HG03342 (cell line): ENCODE measurements at regions not wholly inside any gene's neighbourhood (a gene's known extent, or its start where the extent isn't known, plus 50 kb on each side); places are given as distances from the start of the nearest gene placed in this dataset.

ENCODE experiments used
- ATAC-seq: cut with Tn5 transposase; IDR thresholded peaks from one replicate; pipeline ENCODE4 v1.9.1; 2021; ENCODE audit warnings: mild to moderate bottlenecking, moderate library complexity; ENCODE audit not compliant: unreplicated experiment

DNA sequence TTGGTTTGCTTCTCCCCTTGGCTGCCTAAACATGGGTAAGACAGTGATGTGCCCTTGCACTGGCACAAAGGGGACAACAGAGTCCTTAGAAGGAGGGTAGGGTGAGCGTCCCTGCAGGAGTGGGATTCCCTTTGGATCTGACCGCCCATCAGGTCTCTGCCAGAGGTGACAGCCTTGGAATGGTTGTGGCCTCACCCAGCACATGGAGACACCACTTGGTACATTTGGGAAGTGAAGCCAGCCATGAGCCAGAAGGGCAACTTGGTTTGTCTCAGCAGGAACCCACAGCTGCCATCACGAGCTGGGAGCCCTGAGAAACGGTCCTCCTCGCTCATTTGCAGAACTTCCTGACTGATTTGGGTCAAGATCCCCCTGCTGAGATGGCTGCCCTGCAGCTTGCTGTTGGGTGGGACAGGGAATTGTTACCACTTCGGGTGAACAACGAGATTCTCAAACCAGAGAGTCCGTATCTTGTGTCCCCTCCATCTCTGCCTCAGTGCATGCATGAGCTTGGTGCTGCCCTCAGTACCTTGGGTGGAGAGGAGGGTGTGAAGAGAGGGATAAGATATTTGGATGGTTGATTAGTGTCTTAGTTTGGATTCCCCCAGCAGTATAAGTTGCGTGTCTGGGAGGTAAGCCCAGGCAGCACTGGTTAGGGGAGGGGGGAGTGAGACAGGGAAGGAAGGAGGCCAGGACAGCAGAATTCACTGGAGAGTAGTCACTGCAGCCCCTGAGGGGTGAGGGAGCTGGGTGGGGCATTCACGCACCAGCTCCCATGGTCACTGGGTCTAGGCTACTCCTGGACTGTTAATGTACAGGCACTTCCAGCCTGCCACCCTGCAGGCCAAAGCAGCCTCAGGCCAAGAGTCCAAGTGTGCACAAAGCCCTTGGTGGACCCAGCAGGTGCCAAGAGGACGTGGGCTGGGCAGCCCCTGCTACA, 168.8 kb upstream of the TOPAZ1 start:
- no peak for ATAC-seq

DNA sequence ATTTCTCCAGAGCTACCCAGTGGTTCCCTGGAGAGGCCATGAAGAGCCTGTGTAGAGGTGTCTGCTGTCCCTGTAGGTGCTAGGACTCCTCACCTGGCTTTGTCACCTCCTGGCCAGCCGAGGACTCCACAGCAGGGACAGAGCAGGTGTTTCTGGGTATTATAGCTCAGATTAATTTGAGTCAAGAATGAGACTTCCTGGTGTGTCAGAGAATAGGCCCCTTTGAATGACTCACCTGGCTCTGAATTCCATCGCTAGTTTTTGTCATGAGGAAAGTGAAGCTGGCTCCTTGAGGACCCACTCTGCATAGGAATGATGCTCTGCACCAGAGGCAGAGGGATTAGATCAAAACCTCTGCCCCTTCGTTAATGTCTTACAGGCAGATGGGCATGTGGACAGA, 167.5 kb upstream of the TOPAZ1 start:
- no peak for ATAC-seq

DNA sequence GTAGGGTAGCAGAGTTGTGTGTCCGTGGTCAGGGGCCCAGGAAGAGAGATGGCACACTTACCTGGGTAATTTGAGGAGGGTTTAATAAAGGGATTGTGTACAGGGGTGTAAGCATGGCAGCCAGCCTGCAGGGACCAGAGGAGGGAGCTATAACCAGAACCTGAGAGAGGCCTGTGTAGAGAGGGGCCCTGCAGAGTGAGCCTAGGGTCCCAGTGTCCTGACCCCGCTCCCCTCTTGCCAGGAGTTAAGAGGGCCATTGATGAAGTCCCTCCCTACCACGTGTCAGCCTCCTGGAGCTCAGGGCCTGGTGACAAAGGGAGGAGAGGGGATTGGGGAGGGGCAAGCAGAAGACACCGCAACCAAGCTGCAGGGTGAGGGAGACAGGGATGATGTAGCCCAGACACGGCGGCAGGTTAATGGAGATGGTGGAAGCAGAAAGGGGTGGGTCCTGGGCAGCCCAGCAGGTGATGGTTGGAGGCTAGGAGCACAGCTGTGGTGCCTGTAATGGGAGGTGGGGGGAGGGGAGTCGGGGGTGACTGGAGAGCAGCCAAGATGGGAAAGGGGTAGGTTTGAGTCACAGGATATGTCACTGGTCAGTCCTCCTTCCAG, 165.4 kb upstream of the TOPAZ1 start:
- ATAC-seq: no peak

DNA sequence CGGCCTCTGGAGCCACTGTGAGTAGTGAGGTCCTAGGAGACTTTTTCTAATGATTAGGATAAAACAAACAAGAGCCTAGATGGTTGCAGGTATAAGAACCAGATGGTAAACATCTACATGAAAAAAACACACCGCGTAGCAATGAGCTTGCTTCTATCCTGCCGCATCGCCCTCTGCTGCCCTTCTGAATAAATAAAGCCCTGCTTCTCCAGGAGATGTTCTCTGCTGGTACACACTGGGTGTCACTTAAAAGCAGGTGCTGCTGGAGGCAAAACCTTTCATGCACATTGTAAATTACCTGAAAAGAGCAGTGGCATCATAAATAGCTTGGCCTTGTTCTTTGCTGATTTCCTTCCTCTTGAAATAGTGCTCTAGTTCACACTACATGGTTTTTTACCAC, 164.4 kb upstream of the TOPAZ1 start:
- ATAC-seq: no peak

DNA sequence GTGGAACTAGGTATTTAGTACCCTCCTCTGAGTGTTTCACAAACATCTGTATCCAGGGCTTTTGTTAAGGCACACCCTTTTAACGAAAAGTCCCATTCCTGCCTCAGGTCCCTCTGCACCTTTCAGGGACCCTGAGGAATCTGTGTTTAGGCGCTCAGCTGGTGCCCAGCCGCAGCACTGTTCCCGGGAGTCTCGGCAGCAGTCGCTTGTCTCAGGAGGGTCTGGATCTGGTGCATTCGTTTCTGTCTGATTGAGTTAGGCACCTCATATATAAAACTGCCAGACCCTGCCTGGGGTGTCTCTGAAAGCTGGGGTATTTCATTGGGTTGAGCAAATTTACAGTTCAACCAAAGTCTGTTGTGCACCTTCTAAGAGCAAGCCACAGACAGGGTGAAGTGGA, 162.8 kb upstream of the TOPAZ1 start:
- no peak for ATAC-seq

DNA sequence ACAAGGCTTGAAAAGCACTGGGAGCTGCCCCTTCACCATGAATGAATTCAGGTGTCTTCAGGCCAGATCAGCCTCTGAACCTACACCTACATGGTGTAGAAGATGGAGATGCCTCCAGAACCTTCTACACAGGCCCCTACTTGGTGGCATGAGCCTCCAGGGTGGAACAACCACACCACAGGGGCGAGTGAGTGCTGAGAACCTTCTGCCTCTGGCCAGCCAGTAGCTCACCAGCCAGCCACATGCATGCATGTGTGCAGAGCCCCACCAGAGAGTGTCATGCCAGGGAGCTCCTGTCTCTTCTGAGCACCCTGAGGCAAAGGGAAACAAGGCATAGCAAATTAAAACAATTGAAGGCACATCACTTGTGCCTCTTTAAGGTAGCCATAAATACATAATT, 161.8 kb upstream of the TOPAZ1 start:
- ATAC-seq: no peak

DNA sequence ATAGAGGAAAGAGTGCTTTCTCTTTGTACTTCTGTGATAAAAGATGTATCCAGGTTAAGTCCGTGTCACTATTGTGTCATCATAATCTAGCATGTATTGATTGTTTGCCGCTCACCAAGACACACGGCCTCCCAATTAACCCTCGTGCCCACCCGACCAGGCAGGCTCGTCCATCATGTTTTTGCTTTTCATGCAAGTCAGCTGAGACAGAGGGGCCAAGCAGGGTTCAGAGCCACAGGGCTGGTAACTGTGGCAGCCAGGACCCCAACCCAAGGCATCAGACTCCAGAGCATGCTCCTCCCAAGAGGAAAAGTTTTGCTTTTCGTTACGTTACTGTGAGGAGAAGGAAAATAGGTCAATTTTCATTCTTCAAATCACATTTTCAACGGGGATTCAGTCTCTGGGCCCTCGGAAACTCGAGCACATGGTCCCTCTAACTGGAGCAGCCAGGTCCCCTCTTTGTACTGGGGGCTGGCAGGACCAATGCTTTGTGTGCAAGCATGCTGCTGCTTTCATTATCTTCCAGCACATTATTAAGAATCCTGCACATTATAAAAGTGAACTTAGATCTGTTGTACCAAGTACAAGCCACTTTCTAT, 161.1 kb upstream of the TOPAZ1 start:
- no peak for ATAC-seq

DNA sequence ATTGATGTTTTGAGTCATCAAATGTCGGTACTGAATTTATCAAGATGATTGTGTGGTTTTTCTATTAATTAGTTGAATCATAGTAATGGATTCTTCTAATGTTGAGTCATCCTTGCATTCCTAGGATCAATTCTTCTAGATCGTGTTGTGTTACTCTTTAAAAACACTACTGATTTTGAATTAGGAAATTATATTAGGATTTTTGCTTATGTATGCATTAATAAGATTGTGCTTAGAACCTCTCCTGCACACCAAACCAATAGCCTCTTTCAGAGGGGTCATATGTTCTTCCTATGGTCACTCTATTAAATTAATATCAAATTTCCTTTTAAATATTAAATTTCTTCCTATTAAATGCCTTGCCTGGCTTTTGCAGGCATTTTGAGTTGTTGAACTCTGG, 151.7 kb upstream of the TOPAZ1 start:
- ATAC-seq: no peak

DNA sequence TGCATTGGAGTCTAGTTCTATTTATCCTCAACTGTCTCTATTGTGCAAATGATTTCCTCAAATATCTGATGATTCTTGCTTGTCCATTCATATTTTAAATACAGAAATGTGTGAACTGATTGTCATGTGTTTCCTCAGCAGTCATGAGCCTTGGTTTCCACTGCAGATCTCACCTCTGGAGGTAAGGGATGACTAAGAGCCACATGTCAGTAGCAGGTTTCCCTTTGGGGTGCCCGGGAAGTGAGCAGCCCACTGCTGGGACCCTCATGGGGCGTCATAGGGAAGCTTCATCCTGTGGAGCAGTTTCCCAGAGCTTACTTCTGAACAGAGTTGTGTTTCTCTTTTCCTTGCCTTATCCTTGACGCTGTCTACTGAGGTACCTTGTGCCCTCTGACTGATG, 149.2 kb upstream of the TOPAZ1 start:
- ATAC-seq: no peak

DNA sequence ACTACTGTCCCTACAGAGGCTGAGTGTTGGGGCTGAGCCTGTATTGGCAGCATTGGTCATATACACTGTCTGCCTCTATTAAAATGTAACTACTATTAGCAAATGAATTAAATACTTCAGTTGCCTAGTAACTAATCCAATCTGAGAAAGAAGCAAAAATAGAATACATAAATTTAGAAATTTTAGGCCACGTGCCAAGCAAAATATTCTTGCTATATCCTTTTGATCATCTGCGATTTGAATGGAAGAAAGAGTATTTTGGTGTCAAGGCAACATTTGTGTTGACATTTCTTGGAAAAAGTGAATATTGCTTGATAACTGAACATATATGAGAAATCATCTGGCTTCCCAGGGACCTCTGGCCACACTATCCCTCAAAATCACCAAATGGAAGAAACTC, 148.2 kb upstream of the TOPAZ1 start:
- ATAC-seq: no peak

DNA sequence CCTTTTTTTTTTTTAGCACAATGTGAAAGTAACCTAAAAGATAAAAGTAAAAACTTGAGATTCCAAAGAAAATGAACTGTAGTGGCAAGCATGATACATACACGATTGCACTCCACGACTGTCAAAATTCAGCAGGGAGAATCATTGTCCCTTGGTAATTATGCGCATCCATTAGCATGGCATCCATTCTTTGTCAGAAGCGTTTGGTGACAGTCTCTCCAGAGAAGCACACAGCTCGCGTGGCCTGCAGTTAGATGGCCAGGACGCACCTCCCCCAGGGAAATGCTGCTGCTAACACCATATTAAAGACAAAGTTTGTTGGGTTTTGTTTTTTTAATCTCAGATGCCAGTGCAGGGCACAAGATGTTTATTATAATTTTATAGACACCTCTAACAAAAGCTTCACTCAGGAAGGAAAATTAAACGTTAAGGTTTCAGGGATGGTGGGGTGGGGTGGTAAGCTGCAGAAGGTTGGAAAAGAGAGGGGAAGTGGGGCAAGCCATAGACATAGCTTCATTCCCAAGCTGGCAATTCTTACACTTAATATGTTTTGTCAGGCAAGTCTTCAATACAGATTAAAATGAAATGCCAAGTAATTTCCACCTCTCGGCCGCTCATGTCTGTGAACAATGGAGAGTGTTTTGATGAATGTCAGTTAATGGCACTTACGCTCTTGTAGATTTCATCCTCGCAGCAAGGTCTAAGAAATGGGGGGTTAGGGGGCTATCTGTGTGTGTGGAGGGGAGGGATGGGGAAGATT, 142.8 kb upstream of the TOPAZ1 start:
- no peak for ATAC-seq

DNA sequence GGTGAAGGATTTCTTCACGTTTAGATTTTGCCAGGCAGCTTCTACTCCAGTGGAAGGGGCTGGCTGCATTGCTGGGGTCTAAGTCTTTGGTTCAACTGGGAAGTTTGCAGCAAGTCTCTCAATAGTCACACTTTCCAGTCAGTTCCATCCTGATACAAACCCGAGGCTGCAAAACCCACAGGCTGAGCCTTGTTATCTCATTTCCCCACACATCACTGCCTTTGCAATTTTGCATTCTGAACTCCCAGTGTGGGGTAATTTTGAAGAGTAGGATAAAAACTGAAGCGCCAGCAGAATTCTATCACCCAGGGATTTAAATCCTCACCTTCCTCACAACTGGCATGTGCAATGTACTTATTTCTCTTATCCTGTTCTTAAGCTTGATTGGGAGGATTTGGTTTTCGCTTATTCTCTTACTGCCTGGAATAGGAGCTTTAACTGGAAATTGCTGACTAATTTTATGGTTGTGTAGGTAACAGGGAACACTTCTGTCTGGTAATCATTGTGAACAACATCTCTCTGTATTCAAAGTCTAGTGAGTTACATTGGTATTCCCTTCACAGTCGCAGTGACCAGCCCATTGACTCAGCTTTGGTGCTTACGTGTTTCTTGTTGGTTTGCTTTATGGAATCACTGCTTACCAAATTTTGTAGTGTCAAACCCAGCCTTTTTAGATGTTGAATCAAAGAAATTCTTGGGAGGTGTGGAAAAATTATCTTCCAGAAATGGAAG, 142.0 kb upstream of the TOPAZ1 start:
- no peak for ATAC-seq

DNA sequence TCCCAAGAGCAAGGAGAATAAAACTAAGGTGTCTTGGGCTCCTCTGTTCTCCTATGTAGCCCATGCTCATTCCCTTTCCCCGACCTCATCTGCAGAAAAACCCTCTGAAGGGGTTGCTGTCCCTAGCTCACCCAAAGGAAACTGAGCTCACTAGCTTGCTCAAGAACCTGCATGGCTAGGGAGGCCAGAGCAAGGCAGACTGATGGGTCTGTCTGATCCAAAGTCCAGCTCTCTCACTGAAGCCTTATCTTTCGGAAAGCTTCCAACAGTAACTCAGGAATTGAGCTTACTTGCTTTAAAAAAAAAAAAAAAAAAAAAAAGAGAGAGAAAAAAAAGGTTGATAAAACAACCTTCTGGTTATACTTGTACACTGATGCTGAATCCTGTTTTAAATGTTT, 141.4 kb upstream of the TOPAZ1 start:
- no peak for ATAC-seq

DNA sequence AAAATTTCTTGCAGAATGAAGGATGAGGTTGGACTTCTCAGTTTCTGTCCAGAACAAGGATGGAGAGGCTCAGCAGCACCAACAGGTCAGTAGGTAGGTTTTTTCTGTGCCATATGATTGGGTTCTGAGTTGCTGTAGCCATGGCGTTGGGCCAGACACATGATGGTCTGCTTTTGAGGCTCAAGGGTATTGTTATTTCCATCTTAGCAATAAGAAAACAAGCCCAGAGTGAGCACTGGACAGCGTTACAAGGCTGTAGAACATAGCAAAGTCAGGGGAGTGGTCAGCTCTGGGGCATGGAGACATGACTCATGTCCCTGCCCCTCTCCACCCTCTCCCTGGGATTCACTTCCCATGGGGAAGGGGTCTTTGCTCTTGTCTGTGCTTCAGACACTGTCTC, 137.6 kb upstream of the TOPAZ1 start:
- ATAC-seq: no peak

DNA sequence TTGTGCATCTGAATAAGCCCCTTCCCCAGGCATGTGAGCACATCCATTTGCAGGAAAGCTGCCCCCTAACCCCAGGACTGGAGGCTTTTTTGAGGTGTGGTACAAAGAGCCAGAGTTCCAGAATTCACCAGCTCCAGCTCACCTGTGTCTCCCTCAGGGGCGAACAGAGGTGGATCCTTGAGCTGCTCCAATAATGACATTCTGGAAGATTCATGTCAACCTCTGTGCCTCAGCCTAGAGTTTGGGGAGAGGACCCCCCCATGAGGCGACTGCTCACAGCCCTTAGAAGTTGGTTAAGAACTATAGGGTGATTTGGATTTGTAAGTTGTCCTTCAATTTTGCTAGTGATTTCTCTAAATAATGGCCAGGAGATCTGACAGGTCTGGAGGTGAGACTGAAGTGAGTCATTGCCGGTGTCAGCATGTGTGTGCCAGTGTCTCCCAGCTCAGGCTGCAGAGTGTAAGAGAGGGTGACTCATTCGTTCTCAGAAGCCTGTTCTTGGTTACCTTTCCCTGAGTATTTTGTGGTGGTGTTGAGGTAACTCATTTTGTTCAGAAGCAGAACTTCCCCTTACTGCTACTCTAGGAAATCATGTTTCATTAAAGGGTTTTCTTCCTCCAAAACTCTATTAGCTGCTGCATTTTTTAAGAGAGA, 136.9 kb upstream of the TOPAZ1 start:
- peak; percentile 98 for ATAC-seq

DNA sequence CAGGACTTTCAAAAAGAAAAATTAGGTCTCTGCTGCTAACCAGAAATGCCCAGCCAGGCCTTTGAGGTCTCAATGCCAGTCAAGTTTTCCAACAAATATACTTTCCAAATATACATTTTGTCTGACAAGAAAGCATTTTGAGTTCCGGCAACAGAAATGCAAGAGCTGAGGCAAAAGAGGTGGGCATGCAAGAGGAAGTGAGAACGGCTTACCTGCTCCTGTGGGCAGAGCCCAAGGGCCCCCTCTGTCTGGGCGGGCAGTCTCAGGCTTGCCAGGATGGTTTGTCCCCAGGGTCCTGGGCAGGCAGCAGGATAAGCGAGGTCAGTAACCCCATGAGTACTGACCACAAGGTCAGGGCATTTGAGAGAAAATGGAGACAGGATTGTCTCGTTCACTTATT, 136.1 kb upstream of the TOPAZ1 start:
- ATAC-seq: no peak

DNA sequence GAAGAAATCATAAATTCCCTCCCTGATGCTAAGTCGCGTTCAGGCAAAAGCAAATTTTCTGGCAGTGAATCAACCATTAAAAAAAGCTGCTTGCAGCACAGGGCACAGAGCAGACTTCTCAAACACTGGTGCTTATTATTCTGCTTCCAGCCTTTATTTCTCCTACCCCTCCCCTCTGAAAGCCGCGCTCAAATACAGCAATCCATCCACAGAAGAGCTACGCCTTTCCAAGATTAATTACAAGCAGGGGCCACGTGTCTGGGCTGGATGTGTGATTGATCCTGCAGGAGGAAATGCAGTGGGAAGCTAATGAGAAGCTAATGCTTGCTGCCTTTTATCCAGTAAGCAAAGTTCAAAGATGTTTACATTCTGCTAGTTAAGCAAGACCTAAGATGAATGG, 134.9 kb upstream of the TOPAZ1 start:
- ATAC-seq: no peak

DNA sequence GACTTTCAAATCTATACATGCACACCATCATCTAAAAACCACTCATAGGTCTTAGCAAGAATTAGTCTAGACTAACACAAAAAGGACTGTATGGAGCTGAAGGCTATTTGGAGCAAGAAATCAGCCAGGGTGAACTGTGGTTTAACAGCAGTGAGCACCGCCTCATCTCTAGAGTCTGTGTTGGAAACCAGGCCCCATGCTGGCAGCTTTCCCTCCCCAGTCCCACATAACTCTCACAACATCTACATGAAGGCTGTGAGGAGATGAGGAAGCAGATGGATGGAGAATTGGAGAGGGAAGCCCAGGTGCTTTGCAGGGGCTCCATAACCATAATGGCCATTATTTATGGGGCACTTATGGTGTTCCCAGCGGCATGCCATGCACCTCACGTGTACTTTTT, 133.2 kb upstream of the TOPAZ1 start:
- ATAC-seq: no peak

DNA sequence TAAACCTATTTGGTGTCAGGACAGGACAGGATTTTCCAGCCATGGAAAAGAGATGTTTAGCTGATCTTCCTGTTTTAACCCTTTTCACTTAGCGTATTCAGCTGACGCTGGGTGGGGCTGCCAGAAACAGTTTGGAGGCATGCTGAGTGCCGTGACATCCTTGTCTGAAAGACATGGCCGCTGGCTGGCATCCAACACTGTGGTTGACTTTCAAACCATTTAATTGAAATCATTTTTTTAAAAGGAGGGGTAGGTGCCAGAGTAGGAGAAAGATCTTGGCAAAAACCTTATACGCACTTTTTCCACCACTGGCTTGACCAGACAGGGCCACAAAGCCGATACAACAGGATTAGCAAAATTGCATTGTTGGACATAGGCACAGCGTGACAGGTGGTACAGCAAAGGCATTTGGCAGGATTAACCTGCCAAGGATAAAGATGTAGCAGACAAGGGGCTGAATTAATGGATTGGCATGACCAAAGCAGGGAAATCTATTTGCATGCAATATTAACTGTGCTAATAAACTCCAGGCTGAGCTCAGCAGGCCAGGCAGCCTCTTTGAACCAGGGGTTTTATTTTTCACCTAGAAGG, 131.8 kb upstream of the TOPAZ1 start:
- ATAC-seq: no peak

DNA sequence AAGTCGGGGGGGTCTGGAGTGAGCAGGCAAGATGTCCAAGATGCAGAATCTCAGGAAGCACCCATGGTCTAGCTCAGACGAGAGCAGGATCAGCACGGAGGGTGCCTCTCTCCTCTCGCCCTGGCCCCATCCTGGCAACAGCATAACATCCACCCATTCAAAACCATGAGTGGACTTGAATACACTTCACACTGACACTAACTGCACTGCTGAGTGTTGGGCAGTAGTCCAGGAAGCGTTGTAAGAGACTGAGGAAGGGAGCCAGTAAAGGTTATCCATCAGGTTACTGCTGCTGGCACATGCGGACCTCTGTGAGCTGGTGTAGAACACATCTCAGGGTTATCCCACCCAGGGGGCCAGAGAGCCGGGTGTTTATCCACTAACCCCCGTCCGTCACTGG, 131.0 kb upstream of the TOPAZ1 start:
- no peak for ATAC-seq
